Naive thymus-derived CD4-positive, alpha-beta T cell (primary cell): ENCODE measurements at regions not wholly inside any gene's neighbourhood (a gene's known extent, or its start where the extent isn't known, plus 50 kb on each side); places are given as distances from the start of the nearest gene placed in this dataset.

Source experiments
- ATAC-seq: fragments of 150-1000 bp; cut with Tn5 transposase; 2 replicates; pipeline ENCODE4 v1.10.0; 2021; ENCODE audit warnings: mild to moderate bottlenecking, moderate library complexity
- CTCF ChIA-PET: fragments of 350-600 bp; sonication (Branson Sonifier 250); formaldehyde crosslinking; loops from one replicate; lab custom pipeline; 2021; ENCODE audit warnings: antibody characterized with exemption; lab: Charles Lee
- POLR2A ChIA-PET: fragments of 350-600 bp; sonication (Branson Sonifier 250); formaldehyde crosslinking; loops from one replicate; lab custom pipeline; 2021; ENCODE audit warnings: antibody characterized with exemption, inconsistent platforms; lab: Charles Lee
- DNase-seq, 9 donors: peaks; one replicate each; pipeline versions ENCODE4 v3.0.0 to v3.0.0-alpha.2; 2020 to 2022; ENCODE audit warnings: mixed read lengths in 1 of 9
- H3K27ac ChIP-seq: one replicate; pipeline ENCODE4 v1.7.0; 2013; ENCODE audit warnings: mild to moderate bottlenecking, low read depth, low read length, moderate library complexity
- H3K27me3 ChIP-seq, 2 donors: one replicate each; pipeline ENCODE4 v1.7.0; 2013; ENCODE audit warnings: low read length in 2 of 2, mild to moderate bottlenecking in 2 of 2, moderate library complexity in 2 of 2; ENCODE audit not compliant: control insufficient read depth in 2 of 2, insufficient read depth in 2 of 2
- H3K36me3 ChIP-seq, 3 experiments: 1 replicate in 2 of 3; 2 replicates in 1 of 3; pipeline ENCODE4 v1.7.0; 2013; ENCODE audit warnings: low read length in 3 of 3, mild to moderate bottlenecking in 3 of 3, moderate library complexity in 1 of 3; ENCODE audit not compliant: insufficient read depth in 3 of 3, control insufficient read depth in 2 of 3
- H3K4me1 ChIP-seq, 2 donors: one replicate each; pipeline ENCODE4 v1.7.0; 2013; ENCODE audit warnings: low read length in 2 of 2, mild to moderate bottlenecking in 2 of 2, moderate library complexity in 1 of 2; ENCODE audit not compliant: control insufficient read depth in 2 of 2, insufficient read depth in 2 of 2
- H3K4me3 ChIP-seq: 2 replicates; pipeline ENCODE4 v1.7.0; 2013; ENCODE audit warnings: mild to moderate bottlenecking, low read length
- H3K9me3 ChIP-seq, 3 experiments: 1 replicate in 2 of 3; 2 replicates in 1 of 3; pipeline ENCODE4 v1.7.0; 2013; ENCODE audit warnings: low read length in 3 of 3; ENCODE audit not compliant: control insufficient read depth in 2 of 3
- H3K27ac Mint-ChIP-seq, 9 donors: one replicate each; pipeline ENCODE4 v1.8.0; 2020 to 2022; ENCODE audit warnings: mixed read lengths in 9 of 9, mild to moderate bottlenecking in 8 of 9, moderate library complexity in 5 of 9, inconsistent platforms in 2 of 9
- H3K27me3 Mint-ChIP-seq, 5 donors: one replicate each; pipeline ENCODE4 v1.8.0; 2021 to 2022; ENCODE audit warnings: mixed read lengths in 5 of 5, mild to moderate bottlenecking in 1 of 5
- H3K36me3 Mint-ChIP-seq, 5 donors: one replicate each; pipeline ENCODE4 v1.8.0; 2020 to 2022; ENCODE audit warnings: mixed read lengths in 5 of 5, mild to moderate bottlenecking in 3 of 5, inconsistent platforms in 1 of 5
- H3K4me1 Mint-ChIP-seq, 7 donors: one replicate each; pipeline ENCODE4 v1.8.0; 2020 to 2022; ENCODE audit warnings: mixed read lengths in 7 of 7, mild to moderate bottlenecking in 3 of 7, inconsistent platforms in 1 of 7
- H3K4me3 Mint-ChIP-seq, 10 donors: one replicate each; pipeline ENCODE4 v1.8.0; 2020 to 2022; ENCODE audit warnings: mild to moderate bottlenecking in 10 of 10, mixed read lengths in 10 of 10, moderate library complexity in 6 of 10, inconsistent platforms in 2 of 10
- H3K9me3 Mint-ChIP-seq, 11 donors: one replicate each; pipeline ENCODE4 v1.8.0; 2020 to 2022; ENCODE audit warnings: mixed read lengths in 11 of 11, mild to moderate bottlenecking in 4 of 11, inconsistent platforms in 1 of 11, moderate library complexity in 1 of 11
- intact Hi-C, 2 donors: fragments of 100-400 bp; cut with micrococcal nuclease; formaldehyde crosslinking; loops; one replicate each; pipeline ENCODE4 v1.15.1; 2023

DNA sequence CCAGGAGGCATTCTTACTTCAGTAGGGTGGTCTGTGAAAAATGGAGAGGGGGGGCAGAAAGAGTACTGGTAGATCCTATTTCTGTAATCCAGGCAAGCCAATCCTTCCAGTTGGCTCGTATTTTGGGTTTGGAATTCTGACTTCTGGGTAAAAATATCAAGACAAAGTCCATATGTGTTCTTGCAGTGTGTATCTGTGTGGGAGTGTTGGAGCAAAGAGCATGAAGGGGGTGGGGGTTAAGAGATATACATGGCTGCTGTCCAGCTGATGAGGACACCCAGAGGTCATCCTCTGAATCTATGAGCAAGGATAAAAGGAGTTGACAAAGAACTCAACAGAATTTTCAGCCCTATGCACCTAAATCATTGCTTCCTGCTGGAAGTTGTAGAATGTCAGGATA is 375.8 kb upstream of the PIK3C3 start:
- H3K4me3 Mint-ChIP-seq, result no peak overlapping the region
- Histone ChIP-seq H3K27ac (no peak overlapping the region), H3K4me1 (no peaks in the 10 kb centered on the region), H3K4me3 (no peak overlapping the region), H3K27me3 (no peaks in the 10 kb centered on the region), H3K36me3 (no peaks in the 10 kb centered on the region), H3K9me3 (no peaks in the 10 kb centered on the region)
- ChIA-PET CTCF (no interaction called here), POLR2A (no interaction called here)
- no peaks in the 10 kb centered on the region for H3K4me1 Mint-ChIP-seq
- intact Hi-C loops, result no loop called here
- H3K27me3 Mint-ChIP-seq, result no peaks in the 10 kb centered on the region
- H3K36me3 Mint-ChIP-seq, result no peaks in the 10 kb centered on the region
- H3K9me3 Mint-ChIP-seq, result peaks cover 0 to 12% (median 2%) of the 10 kb centered on the region in 11 donors
- no peak overlapping the region for H3K27ac Mint-ChIP-seq
- DNase-seq (no peak), ATAC-seq (no peak)

DNA sequence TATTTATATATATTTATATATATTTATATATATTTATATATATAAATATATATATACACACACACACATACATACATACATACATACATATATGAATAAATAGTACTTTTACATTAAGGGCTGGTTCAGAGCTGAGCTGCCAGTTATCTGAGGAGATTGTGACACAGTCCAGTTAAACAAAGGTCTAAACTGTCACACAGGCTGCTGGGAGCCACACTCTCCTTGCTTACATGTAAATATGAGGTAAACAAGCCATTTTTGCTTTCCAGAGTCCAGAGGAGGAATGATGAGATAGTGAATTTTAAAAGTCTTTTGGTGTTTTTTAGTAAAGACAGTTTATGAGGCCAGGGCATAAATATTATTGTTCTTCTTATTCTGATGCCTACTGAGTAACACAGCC is 377.5 kb upstream of the PIK3C3 start:
- CTCF ChIA-PET, result no interaction called here
- Histone ChIP-seq H3K36me3 (no peaks in the 10 kb centered on the region), H3K27me3 (no peaks in the 10 kb centered on the region), H3K27ac (no peak overlapping the region), H3K4me3 (no peak overlapping the region), H3K9me3 (no peaks in the 10 kb centered on the region), H3K4me1 (no peaks in the 10 kb centered on the region)
- H3K4me3 Mint-ChIP-seq, result no peak overlapping the region
- no peak overlapping the region for H3K27ac Mint-ChIP-seq
- no peaks in the 10 kb centered on the region for H3K4me1 Mint-ChIP-seq
- peaks cover 0 to 16% (median 2%) of the 10 kb centered on the region in 11 donors for H3K9me3 Mint-ChIP-seq
- intact Hi-C loops, result no loop called here
- no peak for ATAC-seq
- no peaks in the 10 kb centered on the region for H3K27me3 Mint-ChIP-seq
- POLR2A ChIA-PET, result no interaction called here
- H3K36me3 Mint-ChIP-seq, result no peaks in the 10 kb centered on the region
- no peak for DNase-seq

DNA sequence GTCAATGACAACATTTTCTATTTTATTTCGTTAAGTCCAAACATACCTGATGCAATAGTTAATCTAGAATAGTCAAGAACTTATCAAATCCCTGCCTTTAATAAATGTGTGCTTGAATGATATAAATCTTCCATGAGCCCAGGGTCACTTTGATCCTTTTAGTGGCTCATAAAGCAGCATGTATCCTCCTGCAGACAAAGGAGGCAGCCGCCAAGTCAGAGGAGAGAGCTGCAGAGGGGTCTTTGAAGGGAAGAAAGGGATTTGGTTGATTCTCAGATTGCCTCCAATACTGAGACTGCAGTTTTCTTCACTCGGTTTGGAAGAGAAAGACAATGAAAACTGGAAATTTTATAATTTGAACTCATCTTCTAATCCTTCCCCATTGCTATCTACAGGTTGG is 378.4 kb upstream of the PIK3C3 start:
- ChIA-PET POLR2A (no interaction called here), CTCF (no interaction called here)
- Histone ChIP-seq H3K4me1 (no peaks in the 10 kb centered on the region), H3K27ac (no peak overlapping the region), H3K36me3 (no peaks in the 10 kb centered on the region), H3K9me3 (no peaks in the 10 kb centered on the region), H3K4me3 (no peak overlapping the region), H3K27me3 (no peaks in the 10 kb centered on the region)
- DNase-seq, result no peak
- no peaks in the 10 kb centered on the region for H3K27me3 Mint-ChIP-seq
- no peak for ATAC-seq
- peaks cover 0 to 13% (median 2%) of the 10 kb centered on the region in 11 donors for H3K9me3 Mint-ChIP-seq
- no peaks in the 10 kb centered on the region for H3K4me1 Mint-ChIP-seq
- H3K36me3 Mint-ChIP-seq, result no peaks in the 10 kb centered on the region
- H3K4me3 Mint-ChIP-seq, result no peak overlapping the region
- no peak overlapping the region for H3K27ac Mint-ChIP-seq
- intact Hi-C loops, result no loop called here

DNA sequence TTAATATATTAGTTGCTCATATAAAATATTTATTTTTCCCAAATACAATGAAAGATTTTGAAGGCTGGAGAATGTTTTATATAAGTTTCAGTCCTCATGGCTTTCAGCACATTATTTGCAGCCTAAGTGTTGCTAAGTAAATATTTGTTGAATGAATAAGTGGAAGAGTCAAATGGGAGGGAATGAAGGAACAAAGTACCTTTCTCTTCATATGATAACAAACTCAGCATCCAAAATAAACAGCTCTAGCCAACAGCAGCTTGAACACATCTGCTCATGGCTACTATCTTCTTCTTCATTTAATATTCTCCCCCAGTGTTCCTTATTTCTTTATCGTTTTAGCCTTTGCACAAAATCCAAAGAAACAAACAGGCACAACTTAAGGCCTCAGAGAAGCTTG is 385.2 kb upstream of the PIK3C3 start:
- Mint-ChIP-seq H3K4me3 (no peak overlapping the region), H3K27me3 (no peaks in the 10 kb centered on the region), H3K4me1 (no peaks in the 10 kb centered on the region), H3K36me3 (no peaks in the 10 kb centered on the region), H3K9me3 (peaks cover 0 to 17% (median 3%) of the 10 kb centered on the region in 11 donors), H3K27ac (no peak overlapping the region)
- H3K36me3 ChIP-seq, result no peaks in the 10 kb centered on the region
- intact Hi-C loops, result no loop called here
- ChIA-PET POLR2A (no interaction called here), CTCF (no interaction called here)
- ATAC-seq (no peak), DNase-seq (no peak)
- no peaks in the 10 kb centered on the region for H3K27me3 ChIP-seq
- no peak overlapping the region for H3K27ac ChIP-seq
- H3K4me3 ChIP-seq, result no peak overlapping the region
- no peaks in the 10 kb centered on the region for H3K9me3 ChIP-seq
- H3K4me1 ChIP-seq, result no peaks in the 10 kb centered on the region

DNA sequence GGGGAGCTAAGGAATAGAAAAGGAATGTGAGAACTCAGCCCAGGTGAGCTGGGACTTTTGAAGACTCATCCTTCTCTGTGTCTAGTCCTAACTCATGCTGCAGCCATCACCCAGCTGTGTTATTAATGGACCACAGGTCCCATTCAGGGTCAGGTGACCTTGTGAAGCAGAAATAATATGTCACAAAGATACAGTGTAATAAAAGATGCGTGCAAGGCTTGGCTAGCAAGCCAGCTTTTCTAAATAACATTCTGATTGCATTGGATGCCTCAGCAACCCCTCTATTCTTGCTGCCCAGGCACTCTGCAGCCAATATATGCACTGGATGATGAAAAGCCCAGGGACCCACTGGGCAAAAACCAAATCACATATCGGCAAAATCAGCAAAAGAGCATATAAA is 393.1 kb upstream of the PIK3C3 start:
- POLR2A ChIA-PET, result no interaction called here
- no peak for DNase-seq
- Mint-ChIP-seq H3K4me1 (no peaks in the 10 kb centered on the region), H3K9me3 (peaks cover 0 to 8% (median 2%) of the 10 kb centered on the region in 11 donors), H3K36me3 (no peaks in the 10 kb centered on the region), H3K27ac (no peak overlapping the region), H3K27me3 (no peaks in the 10 kb centered on the region), H3K4me3 (no peak overlapping the region)
- ATAC-seq, result no peak
- Histone ChIP-seq H3K4me1 (no peaks in the 10 kb centered on the region), H3K27ac (no peak overlapping the region), H3K4me3 (no peak overlapping the region), H3K36me3 (no peaks in the 10 kb centered on the region), H3K9me3 (no peaks in the 10 kb centered on the region), H3K27me3 (no peaks in the 10 kb centered on the region)
- intact Hi-C loops, result no loop called here
- CTCF ChIA-PET, result no interaction called here

DNA sequence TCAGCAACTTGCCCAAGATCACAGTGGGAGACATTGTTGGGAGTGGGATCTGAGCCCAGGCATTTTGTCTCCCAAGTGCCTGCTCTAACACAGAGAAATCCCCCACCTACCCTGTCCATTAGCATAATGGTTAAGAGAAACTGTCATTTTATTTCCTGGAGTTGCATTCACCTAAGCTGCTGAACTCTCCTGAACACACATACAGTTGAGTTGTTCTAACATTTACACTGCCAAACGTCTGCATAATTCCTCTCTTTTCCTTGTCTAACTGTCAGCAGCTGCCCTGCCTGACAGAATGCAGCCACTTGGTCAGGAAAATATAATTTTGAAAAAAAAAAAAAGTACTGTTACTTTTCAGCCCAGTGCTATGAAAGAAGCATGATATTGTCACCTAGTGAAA is 396.3 kb upstream of the PIK3C3 start:
- no peak overlapping the region for H3K27ac Mint-ChIP-seq
- H3K9me3 Mint-ChIP-seq, result peaks cover 0 to 8% (median 2%) of the 10 kb centered on the region in 11 donors
- no peaks in the 10 kb centered on the region for H3K36me3 ChIP-seq
- no peak overlapping the region for H3K27ac ChIP-seq
- no peaks in the 10 kb centered on the region for H3K4me1 ChIP-seq
- no peaks in the 10 kb centered on the region for H3K9me3 ChIP-seq
- no peak overlapping the region for H3K4me3 ChIP-seq
- no peaks in the 10 kb centered on the region for H3K27me3 Mint-ChIP-seq
- H3K36me3 Mint-ChIP-seq, result no peaks in the 10 kb centered on the region
- intact Hi-C loops, result no loop called here
- H3K4me3 Mint-ChIP-seq, result no peak overlapping the region
- no peak for DNase-seq
- H3K27me3 ChIP-seq, result no peaks in the 10 kb centered on the region
- CTCF ChIA-PET, result no interaction called here
- POLR2A ChIA-PET, result no interaction called here
- H3K4me1 Mint-ChIP-seq, result no peaks in the 10 kb centered on the region
- ATAC-seq, result no peak

DNA sequence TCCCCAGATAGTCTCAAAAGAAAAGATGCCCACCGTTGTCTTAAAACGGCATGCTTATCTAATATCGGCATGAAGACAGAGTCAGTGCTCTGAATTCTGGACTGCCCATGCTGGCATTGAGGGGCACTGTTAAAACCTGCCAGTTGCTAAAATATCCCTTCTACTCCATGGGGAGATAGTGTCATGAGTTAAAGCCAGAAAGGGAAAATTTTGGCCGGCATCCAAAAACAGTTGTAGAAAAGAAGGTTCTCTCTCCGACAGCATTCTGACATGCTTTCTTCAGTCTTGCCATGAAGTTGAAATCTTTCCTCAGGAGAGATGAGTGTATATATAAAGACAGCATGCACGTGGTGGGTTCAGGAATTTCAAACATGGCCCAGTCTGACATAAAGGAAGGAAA is 401.3 kb upstream of the PIK3C3 start:
- Histone ChIP-seq H3K27me3 (no peaks in the 10 kb centered on the region), H3K4me1 (no peaks in the 10 kb centered on the region), H3K4me3 (no peak overlapping the region), H3K36me3 (no peaks in the 10 kb centered on the region), H3K9me3 (no peaks in the 10 kb centered on the region), H3K27ac (no peak overlapping the region)
- no peak overlapping the region for H3K27ac Mint-ChIP-seq
- H3K9me3 Mint-ChIP-seq, result peaks cover 0 to 17% (median 0%) of the 10 kb centered on the region in 11 donors
- intact Hi-C loops, result no loop called here
- no peaks in the 10 kb centered on the region for H3K36me3 Mint-ChIP-seq
- H3K4me1 Mint-ChIP-seq, result no peaks in the 10 kb centered on the region
- H3K4me3 Mint-ChIP-seq, result no peak overlapping the region
- ATAC-seq (no peak), DNase-seq (no peak)
- POLR2A ChIA-PET, result no interaction called here
- CTCF ChIA-PET, result no interaction called here
- no peaks in the 10 kb centered on the region for H3K27me3 Mint-ChIP-seq
